Activated T-cell treated with anti-CD3 and anti-CD28 coated beads, Interleukin-2, amount 50 U/mL, for 24 hours (primary cell): ENCODE measurements at regions not wholly inside any gene's neighbourhood (a gene's known extent, or its start where the extent isn't known, plus 50 kb on each side); places are given as distances from the start of the nearest gene placed in this dataset.

Source experiments
- DNase-seq: peaks from one replicate; pipeline ENCODE4 v3.0.0-alpha.2; 2020
- H3K27ac Mint-ChIP-seq: 2 replicates; pipeline ENCODE4 v1.8.0; 2020; ENCODE audit warnings: mild to moderate bottlenecking, mixed read lengths
- H3K27me3 Mint-ChIP-seq: 2 replicates; pipeline ENCODE4 v1.8.0; 2020; ENCODE audit warnings: mixed read lengths
- H3K36me3 Mint-ChIP-seq: 2 replicates; pipeline ENCODE4 v1.8.0; 2020; ENCODE audit warnings: low read depth, mixed read lengths
- H3K4me1 Mint-ChIP-seq: 2 replicates; pipeline ENCODE4 v1.8.0; 2020; ENCODE audit warnings: low read depth, mixed read lengths
- H3K4me3 Mint-ChIP-seq: 2 replicates; pipeline ENCODE4 v1.8.0; 2020; ENCODE audit warnings: mild to moderate bottlenecking, moderate library complexity, mixed read lengths
- H3K9me3 Mint-ChIP-seq: 2 replicates; pipeline ENCODE4 v1.8.0; 2020; ENCODE audit warnings: mixed read lengths

DNA sequence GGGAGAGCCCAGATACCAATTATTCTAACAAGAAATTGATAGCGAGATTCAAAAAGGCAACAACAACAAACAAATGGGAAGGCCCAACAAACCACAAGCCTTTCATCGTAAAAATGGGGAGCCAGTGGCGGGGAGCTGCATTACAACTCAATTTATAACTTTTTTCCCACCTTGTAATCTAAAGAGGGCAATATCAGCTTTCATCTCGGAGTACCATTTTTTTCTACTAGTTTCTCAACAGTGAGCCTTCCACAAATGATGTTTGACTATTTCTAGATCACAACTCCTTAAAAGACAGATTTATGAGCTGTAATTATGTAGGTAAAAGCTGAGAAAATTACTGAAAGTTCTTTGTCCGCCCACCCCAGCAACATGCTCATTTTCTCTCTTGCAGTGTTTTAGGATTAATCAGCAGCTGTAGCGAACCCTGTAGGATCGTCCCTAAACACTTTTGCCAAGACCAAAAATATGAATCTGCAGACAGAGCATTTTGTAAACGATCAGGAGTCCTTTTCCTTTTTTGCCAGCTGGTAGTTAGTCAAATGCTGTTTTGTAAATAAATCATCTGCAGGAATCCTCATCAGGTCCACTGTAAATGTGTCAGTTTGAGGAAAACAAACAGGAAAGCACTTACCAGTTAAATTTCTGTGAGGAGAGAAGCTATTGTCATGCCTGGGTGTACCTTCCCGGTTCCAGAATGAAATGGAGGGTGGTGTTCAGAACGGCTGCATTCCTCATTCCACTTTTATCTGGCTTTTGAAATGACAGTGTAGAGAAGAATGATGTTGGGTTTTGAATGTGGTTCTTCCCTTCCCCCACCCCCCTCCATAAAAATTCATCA, 53.2 kb downstream of the EEF1B2 start:
- Mint-ChIP-seq H3K4me1 (no peaks in the 10 kb centered on the region), H3K4me3 (no peak overlapping the region), H3K27me3 (peaks cover 29% of the 10 kb centered on the region), H3K27ac (no peak overlapping the region), H3K36me3 (no peaks in the 10 kb centered on the region), H3K9me3 (no peaks in the 10 kb centered on the region)
- no peak for DNase-seq

GRCh38 chr2:206213514-206213845, 53.8 kb downstream of the EEF1B2 start:
- H3K36me3 Mint-ChIP-seq: no peaks in the 10 kb centered on the region
- H3K4me3 Mint-ChIP-seq: no peak overlapping the region
- no peaks in the 10 kb centered on the region for H3K9me3 Mint-ChIP-seq
- no peak overlapping the region for H3K27ac Mint-ChIP-seq
- H3K4me1 Mint-ChIP-seq: no peaks in the 10 kb centered on the region
- peaks cover 33% of the 10 kb centered on the region for H3K27me3 Mint-ChIP-seq
- DNase-seq: no peak

GRCh38 chr2:206217166-206217565, 57.3 kb upstream of the ZDBF2 start:
- Mint-ChIP-seq H3K9me3 (peaks cover 5% of the 10 kb centered on the region), H3K4me3 (no peak overlapping the region), H3K36me3 (no peaks in the 10 kb centered on the region), H3K27me3 (peaks cover 53% of the 10 kb centered on the region), H3K27ac (no peak overlapping the region), H3K4me1 (peaks cover 3% of the 10 kb centered on the region)
- DNase-seq: no peak

- Mint-ChIP-seq H3K9me3 (peaks cover 5% of the 10 kb centered on the region), H3K27me3 (peaks cover 50% of the 10 kb centered on the region), H3K36me3 (no peaks in the 10 kb centered on the region), H3K4me1 (peaks cover 3% of the 10 kb centered on the region), H3K27ac (no peak overlapping the region), H3K4me3 (no peak overlapping the region)
- DNase-seq: no peak
Measured at GRCh38 chr2:206217743-206218142, 56.7 kb upstream of the ZDBF2 start.

GRCh38 chr2:206218156-206218555, 56.3 kb upstream of the ZDBF2 start:
- Mint-ChIP-seq H3K27me3 (peaks cover 50% of the 10 kb centered on the region), H3K36me3 (no peaks in the 10 kb centered on the region), H3K4me1 (peaks cover 3% of the 10 kb centered on the region), H3K27ac (no peak overlapping the region), H3K9me3 (peaks cover 5% of the 10 kb centered on the region), H3K4me3 (no peak overlapping the region)
- DNase-seq: no peak

GRCh38 chr2:206218796-206219499, 55.5 kb upstream of the ZDBF2 start:
- no peak overlapping the region for H3K27ac Mint-ChIP-seq
- no peak for DNase-seq

DNA sequence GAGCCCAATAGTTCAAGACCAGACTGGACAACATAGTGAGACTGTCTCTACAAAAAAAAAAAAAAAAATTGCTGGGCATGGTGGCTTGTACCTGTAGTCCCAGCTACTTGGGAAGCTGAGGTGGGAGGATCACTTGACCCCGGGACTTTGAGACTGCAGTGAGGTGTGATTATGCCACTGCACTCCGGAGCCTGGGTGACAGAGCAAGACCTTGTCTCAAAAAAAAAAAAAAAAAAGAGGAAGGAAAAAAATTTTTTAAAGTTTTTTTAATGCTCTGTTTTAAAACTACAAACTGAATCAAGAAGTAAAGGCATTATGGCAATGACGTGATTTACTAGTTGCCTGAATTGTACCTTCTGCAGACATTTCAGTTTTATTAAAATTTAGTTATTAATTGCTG, 54.5 kb upstream of the ZDBF2 start:
- Mint-ChIP-seq H3K9me3 (peaks cover 5% of the 10 kb centered on the region), H3K36me3 (no peaks in the 10 kb centered on the region), H3K4me1 (peaks cover 3% of the 10 kb centered on the region), H3K4me3 (no peak overlapping the region), H3K27me3 (peaks cover 49% of the 10 kb centered on the region), H3K27ac (no peak overlapping the region)
- DNase-seq: no peak

More at GRCh38 chr2:206218796-206219499, 55.5 kb upstream of the ZDBF2 start:
- H3K4me3 Mint-ChIP-seq: no peak overlapping the region
- H3K36me3 Mint-ChIP-seq: no peaks in the 10 kb centered on the region
- peaks cover 3% of the 10 kb centered on the region for H3K4me1 Mint-ChIP-seq
- peaks cover 5% of the 10 kb centered on the region for H3K9me3 Mint-ChIP-seq
- H3K27me3 Mint-ChIP-seq: peaks cover 52% of the 10 kb centered on the region

DNA sequence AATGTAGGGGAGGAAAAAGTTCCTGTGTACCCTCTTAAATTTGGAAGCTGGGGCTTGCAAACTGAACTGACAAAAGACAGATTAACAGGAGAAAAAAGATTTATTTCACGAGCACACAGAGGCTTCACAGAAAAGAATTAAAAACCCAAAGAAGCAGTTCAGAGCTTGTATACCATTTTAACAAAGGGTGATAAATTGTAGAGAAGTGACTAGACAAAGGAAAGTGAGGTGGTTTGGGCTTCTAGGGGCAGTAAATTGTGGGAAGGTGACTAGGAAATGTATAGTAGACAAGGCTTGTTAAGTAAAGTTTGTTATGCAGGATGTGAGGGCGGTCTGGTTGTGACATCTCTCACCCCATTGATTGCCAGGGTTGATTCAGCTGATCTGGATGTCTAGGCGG, 53.5 kb upstream of the ZDBF2 start:
- Mint-ChIP-seq H3K4me3 (no peak overlapping the region), H3K4me1 (peaks cover 6% of the 10 kb centered on the region), H3K9me3 (peaks cover 5% of the 10 kb centered on the region), H3K27ac (no peak overlapping the region), H3K27me3 (peaks cover 46% of the 10 kb centered on the region), H3K36me3 (no peaks in the 10 kb centered on the region)
- DNase-seq: no peak
